ENCODE measurements at regions not wholly inside any gene's neighbourhood (a gene's known extent, or its start where the extent isn't known, plus 50 kb on each side); places are given as distances from the start of the nearest gene placed in this dataset.

GRCh38 chr7:142548978-142549377, 200.3 kb upstream of the PRSS1 start (continued):
- TF ChIP-seq ARID4B (CRISPR knock-in tag; IDR thresholded peaks at IDR 0.05; ENCODE audit: borderline replicate concordance): no peak
- no peak for TF ChIP-seq FOXP4 (CRISPR knock-in tag; IDR thresholded peaks at IDR 0.05)
- no peak for TF ChIP-seq HMGA2 (CRISPR knock-in tag; IDR thresholded peaks at IDR 0.05)
- TF ChIP-seq TEAD4 (CRISPR knock-in tag; IDR thresholded peaks at IDR 0.05): no peak
- no peak for TF ChIP-seq ZBTB43 (CRISPR knock-in tag; IDR thresholded peaks at IDR 0.05)
- no peak for TF ChIP-seq IRF1 (CRISPR knock-in tag; IDR thresholded peaks at IDR 0.05)
- no peak for TF ChIP-seq PREB (CRISPR knock-in tag; IDR thresholded peaks at IDR 0.05; ENCODE audit: borderline replicate concordance)
- no peak for TF ChIP-seq MXD4 (CRISPR knock-in tag; IDR thresholded peaks at IDR 0.05; ENCODE audit: borderline replicate concordance)
- TF ChIP-seq JUN (CRISPR knock-in tag; IDR thresholded peaks at IDR 0.05): no peak
- no peak for TF ChIP-seq NFATC4 (CRISPR knock-in tag; IDR thresholded peaks at IDR 0.05)
- TF ChIP-seq TCF7 (CRISPR knock-in tag; IDR thresholded peaks at IDR 0.05; ENCODE audit: low read depth): no peak
- no peak for TF ChIP-seq PRDM15 (CRISPR knock-in tag; IDR thresholded peaks at IDR 0.05)
- no peak for TF ChIP-seq ZSCAN18 (CRISPR knock-in tag; IDR thresholded peaks at IDR 0.05)
- no peak for TF ChIP-seq E2F4 (CRISPR knock-in tag; IDR thresholded peaks at IDR 0.05; ENCODE audit: borderline replicate concordance, low read depth)
